ENCODE measurements at regions not wholly inside any gene's neighbourhood (a gene's known extent, or its start where the extent isn't known, plus 50 kb on each side); places are given as distances from the start of the nearest gene placed in this dataset.

- DNase-seq, result no peak
Observed at GRCh38 chr16:17877821-17878360, 407.1 kb upstream of the XYLT1 start.

GRCh38 chr16:17866996-17867395 is 396.2 kb upstream of the XYLT1 start:
- DNase-seq, result no peak

GRCh38 chr16:17861981-17862479 is 391.3 kb upstream of the XYLT1 start:
- no peak for DNase-seq

GRCh38 chr16:17858061-17858460 is 387.3 kb upstream of the XYLT1 start:
- DNase-seq, result peak in 2 of 56 donors; percentile 4 to 8

- DNase-seq, result no peak
Observed at GRCh38 chr16:17853958-17854357, 383.2 kb upstream of the XYLT1 start.

- DNase-seq, result no peak
Observed at GRCh38 chr16:17852977-17853702, 382.4 kb upstream of the XYLT1 start.

GRCh38 chr16:17850581-17851250 is 380.0 kb upstream of the XYLT1 start:
- peak in 1 of 56 donors; percentile 12 for DNase-seq

GRCh38 chr16:17847234-17847795 is 376.6 kb upstream of the XYLT1 start:
- DNase-seq, result no peak

GRCh38 chr16:17846030-17846429 is 375.3 kb upstream of the XYLT1 start:
- DNase-seq, result no peak

GRCh38 chr16:17845031-17845430 is 374.3 kb upstream of the XYLT1 start:
- DNase-seq, result peak in 20 of 56 donors; percentile 0 to 53 (median 10)

GRCh38 chr16:17843905-17844304 is 373.1 kb upstream of the XYLT1 start:
- no peak for DNase-seq

- no peak for DNase-seq
Observed at GRCh38 chr16:17839907-17840306, 369.1 kb upstream of the XYLT1 start.

GRCh38 chr16:17839272-17839671 is 368.5 kb upstream of the XYLT1 start:
- DNase-seq, result no peak

- DNase-seq, result no peak
Observed at GRCh38 chr16:17836868-17837602, 366.3 kb upstream of the XYLT1 start.

- no peak for DNase-seq
Observed at GRCh38 chr16:17835118-17835876, 364.5 kb upstream of the XYLT1 start.

GRCh38 chr16:17832738-17833137 is 362.0 kb upstream of the XYLT1 start:
- no peak for DNase-seq

- no peak for DNase-seq
Observed at GRCh38 chr16:17831330-17831729, 360.6 kb upstream of the XYLT1 start.

GRCh38 chr16:17830651-17831050 is 359.9 kb upstream of the XYLT1 start:
- no peak for DNase-seq

- no peak for DNase-seq
Observed at GRCh38 chr16:17829811-17830210, 359.1 kb upstream of the XYLT1 start.

GRCh38 chr16:17828012-17828411 is 357.3 kb upstream of the XYLT1 start:
- no peak for DNase-seq

- DNase-seq, result no peak
Observed at GRCh38 chr16:17827313-17827712, 356.6 kb upstream of the XYLT1 start.
